ENCODE measurements at regions not wholly inside any gene's neighbourhood (a gene's known extent, or its start where the extent isn't known, plus 50 kb on each side); places are given as distances from the start of the nearest gene placed in this dataset.
"Not testable (repeated sequence)": the region's sequence is repeated elsewhere in the genome, so short reads cannot be mapped to it uniquely, and the experiment has no call there.

GRCh38 chr6:48614326-48614725 is 503.3 kb upstream of the PTCHD4 start:
- no peak for ATAC-seq
- intact Hi-C loops (cut with DNase I): no loop called here

GRCh38 chr6:48613231-48613949 is 502.4 kb upstream of the PTCHD4 start:
- ATAC-seq: no peak
- intact Hi-C loops (cut with DNase I): no loop called here
- DNase-seq (ENCODE audit: low spot score): no peak

More at GRCh38 chr6:48614326-48614725, 503.3 kb upstream of the PTCHD4 start:
- DNase-seq (ENCODE audit: low spot score): no peak

GRCh38 chr6:48611332-48611731 is 500.3 kb upstream of the PTCHD4 start:
- ATAC-seq (no peak), DNase-seq (ENCODE audit: low spot score) (no peak)
- intact Hi-C loops (cut with DNase I): no loop called here

DNA sequence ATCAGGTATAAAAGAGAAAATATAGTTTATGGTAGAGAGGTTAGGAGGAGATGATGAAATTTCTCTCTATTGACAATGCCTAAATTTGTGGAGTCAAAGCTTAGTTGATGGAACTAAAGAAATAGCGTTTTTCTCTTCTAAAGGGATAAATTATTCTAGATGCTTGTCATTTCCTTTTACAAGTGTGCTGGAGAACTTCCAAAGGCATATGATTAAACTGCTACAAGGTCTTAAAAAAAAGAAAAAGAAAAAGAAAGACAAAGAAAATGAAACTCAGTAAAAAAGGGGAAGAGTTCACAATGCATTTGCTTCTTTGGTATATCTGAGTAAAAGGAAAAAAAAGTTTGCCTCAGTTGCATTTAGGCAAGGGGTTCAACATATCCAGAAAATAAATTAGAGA is 499.8 kb upstream of the PTCHD4 start:
- no peak for DNase-seq (ENCODE audit: low spot score)
- intact Hi-C loops (cut with DNase I): no loop called here
- no peak for ATAC-seq

GRCh38 chr6:48606618-48607017 is 495.6 kb upstream of the PTCHD4 start:
- intact Hi-C loops (cut with DNase I): no loop called here
- no peak for ATAC-seq
- no peak for DNase-seq (ENCODE audit: low spot score)

- ATAC-seq (no peak), DNase-seq (ENCODE audit: low spot score) (no peak)
- intact Hi-C loops (cut with DNase I): no loop called here
These were observed 487.0 kb upstream of the PTCHD4 start for GRCh38 chr6:48597951-48598350.

DNA sequence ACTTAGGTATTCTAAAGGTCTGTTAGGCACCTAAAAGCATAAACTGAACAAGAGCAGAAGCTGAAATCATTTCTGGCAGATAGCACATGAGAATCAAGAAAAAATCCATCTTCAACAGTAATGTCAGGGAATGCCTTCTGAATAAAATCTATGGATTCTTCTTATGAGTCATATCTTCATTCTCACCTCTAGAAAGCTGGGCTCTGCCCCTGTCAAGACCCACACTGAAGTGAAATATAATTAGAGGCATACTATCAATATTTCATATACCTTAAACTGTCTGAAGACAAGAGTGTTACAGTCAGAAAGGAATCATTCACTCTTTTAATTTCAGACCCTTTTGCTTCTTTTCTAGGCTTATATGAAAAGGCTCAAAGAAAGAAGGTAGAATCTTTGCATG is 485.8 kb upstream of the PTCHD4 start:
- DNase-seq (ENCODE audit: low spot score) (no peak), ATAC-seq (no peak)
- intact Hi-C loops (cut with DNase I): no loop called here

GRCh38 chr6:48591158-48591557 is 480.2 kb upstream of the PTCHD4 start:
- intact Hi-C loops (cut with DNase I); ATAC-seq; DNase-seq (ENCODE audit: low spot score): not testable (repeated sequence)

DNA sequence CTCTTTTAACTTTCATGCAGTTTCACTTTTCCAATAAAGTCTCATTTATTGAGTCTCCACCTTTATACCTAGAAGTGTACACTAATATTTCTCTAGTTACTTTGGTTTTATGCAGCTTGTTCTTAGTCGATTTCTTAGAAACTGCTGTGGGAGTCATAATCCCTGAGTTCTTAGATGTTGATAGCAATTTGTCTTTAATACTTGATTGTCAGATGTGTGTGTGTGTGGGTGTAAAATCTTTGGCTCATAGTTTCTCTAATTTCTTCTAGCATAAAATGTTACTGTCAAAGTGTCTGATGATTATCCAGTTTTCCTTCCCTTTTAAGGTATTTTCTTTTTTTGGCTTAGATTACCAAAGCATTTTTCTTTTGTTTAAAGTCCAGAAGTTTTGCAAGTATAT is 473.8 kb upstream of the PTCHD4 start:
- no peak for DNase-seq (ENCODE audit: low spot score)
- ATAC-seq: no peak
- intact Hi-C loops (cut with DNase I): loop anchor here (5.0 kb wide), 1 partner anchor 1143 kb away; no protein-coding TSS in a partner anchor

- ATAC-seq (no peak), DNase-seq (ENCODE audit: low spot score) (no peak)
- intact Hi-C loops (cut with DNase I): no loop called here
These were observed 459.7 kb upstream of the PTCHD4 start for GRCh38 chr6:48570656-48571055.

- intact Hi-C loops (cut with DNase I): loop anchor here (1.0 kb wide), 1 partner anchor 8 kb away; no protein-coding TSS in a partner anchor
- no peak for DNase-seq (ENCODE audit: low spot score)
These were observed 457.9 kb upstream of the PTCHD4 start for GRCh38 chr6:48568856-48569255.

DNA sequence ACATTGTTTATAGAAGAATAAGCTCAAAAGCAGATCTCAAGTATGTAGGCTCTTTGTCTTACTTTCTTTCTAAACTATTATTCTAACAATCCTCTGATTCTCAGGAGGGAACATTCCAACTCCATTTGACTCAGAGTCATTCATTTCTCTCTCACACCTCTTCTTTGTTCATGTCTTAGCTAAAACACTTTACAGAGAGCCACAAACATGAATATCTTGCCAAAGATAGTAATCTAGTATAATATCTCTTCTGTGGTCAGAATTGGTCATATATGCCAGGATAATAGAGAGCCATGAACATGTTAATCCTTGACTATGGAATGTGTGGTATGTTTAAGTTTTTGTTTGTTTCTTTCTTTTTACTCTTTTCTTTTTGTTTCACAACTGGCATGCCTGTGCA is 456.0 kb upstream of the PTCHD4 start:
- intact Hi-C loops (cut with DNase I): no loop called here
- no peak for ATAC-seq
- DNase-seq (ENCODE audit: low spot score): no peak

More at GRCh38 chr6:48568856-48569255, 457.9 kb upstream of the PTCHD4 start:
- ATAC-seq: no peak

DNA sequence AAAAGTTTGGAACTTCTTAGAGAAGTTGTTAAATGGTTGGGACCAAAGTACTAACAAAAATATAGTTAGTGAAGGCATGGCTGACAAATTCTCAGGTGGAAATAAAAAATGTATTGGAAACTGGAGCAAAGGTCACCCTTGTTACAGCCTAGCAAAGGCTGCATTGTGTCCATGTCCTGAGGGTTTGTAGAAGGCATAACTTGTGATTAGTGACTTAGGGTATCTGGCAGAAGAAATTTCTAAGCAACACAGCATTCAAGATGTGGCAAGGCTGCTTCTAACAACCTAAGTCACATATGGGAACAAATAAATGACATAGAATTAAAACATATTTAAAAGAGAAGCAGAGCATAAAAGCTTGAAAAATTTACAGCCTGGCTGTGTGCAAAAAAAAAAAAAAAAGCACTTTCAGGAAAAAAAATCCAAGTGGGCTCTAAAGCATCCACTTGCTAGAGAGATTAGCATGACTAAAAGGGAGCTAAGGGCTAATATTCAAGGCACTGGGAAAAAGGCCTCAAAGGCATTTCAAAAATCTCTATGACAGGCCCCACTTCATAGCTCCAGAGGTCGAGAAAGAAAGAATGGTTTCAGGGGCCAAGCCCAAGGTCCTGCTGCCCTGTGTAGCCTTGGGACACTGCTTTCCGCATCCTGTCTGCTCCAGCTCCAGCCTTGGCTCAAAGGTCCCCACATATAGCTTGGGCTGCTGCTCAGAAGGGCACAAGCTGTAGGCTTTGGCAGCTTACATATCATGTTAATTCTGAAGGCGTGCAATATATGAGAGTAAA is 453.2 kb upstream of the PTCHD4 start:
- DNase-seq (ENCODE audit: low spot score): no peak
- intact Hi-C loops (cut with DNase I): no loop called here

GRCh38 chr6:48563433-48563832 is 452.4 kb upstream of the PTCHD4 start:
- intact Hi-C loops (cut with DNase I): no loop called here
- DNase-seq (ENCODE audit: low spot score): no peak
- ATAC-seq: no peak

More for the DNA sequence above, 453.2 kb upstream of the PTCHD4 start:
- ATAC-seq: no peak

GRCh38 chr6:48560408-48560807 is 449.4 kb upstream of the PTCHD4 start:
- intact Hi-C loops (cut with DNase I): no loop called here
- ATAC-seq: no peak
- DNase-seq (ENCODE audit: low spot score): no peak

- ATAC-seq (no peak), DNase-seq (ENCODE audit: low spot score) (no peak)
- intact Hi-C loops (cut with DNase I): no loop called here
These were observed 442.6 kb upstream of the PTCHD4 start for GRCh38 chr6:48553467-48554189.

- intact Hi-C loops (cut with DNase I): no loop called here
- no peak for ATAC-seq
- DNase-seq (ENCODE audit: low spot score): no peak
These were observed 441.9 kb upstream of the PTCHD4 start for GRCh38 chr6:48552905-48553304.

- intact Hi-C loops (cut with DNase I): no loop called here
- DNase-seq (ENCODE audit: low spot score): no peak
These were observed 439.6 kb upstream of the PTCHD4 start for GRCh38 chr6:48550603-48551002.

GRCh38 chr6:48542191-48542590 is 431.2 kb upstream of the PTCHD4 start:
- intact Hi-C loops (cut with DNase I): no loop called here
- DNase-seq (ENCODE audit: low spot score) (no peak), ATAC-seq (no peak)

More at GRCh38 chr6:48550603-48551002, 439.6 kb upstream of the PTCHD4 start:
- ATAC-seq: no peak

DNA sequence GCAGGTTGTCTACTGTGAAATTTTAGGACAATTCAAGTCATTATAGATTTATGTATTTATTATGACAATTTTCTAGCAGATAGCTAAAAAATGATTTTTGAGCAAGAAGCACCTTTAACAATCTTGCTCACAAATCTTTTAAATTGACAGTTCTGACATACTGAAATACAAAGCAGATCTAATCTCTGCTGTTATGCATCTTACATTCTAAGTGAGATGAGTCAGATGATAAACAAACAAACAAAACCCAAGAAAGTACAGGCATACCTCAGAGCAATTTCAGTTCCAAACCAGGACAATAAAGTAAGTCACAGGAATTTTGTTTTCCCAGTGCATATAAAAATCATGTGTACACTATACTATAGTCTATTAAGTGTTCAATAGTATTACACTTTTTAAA is 430.7 kb upstream of the PTCHD4 start:
- no peak for ATAC-seq
- intact Hi-C loops (cut with DNase I): no loop called here

More for the DNA sequence above, 430.7 kb upstream of the PTCHD4 start:
- no peak for DNase-seq (ENCODE audit: low spot score)
